ENCODE measurements at regions not wholly inside any gene's neighbourhood (a gene's known extent, or its start where the extent isn't known, plus 50 kb on each side); places are given as distances from the start of the nearest gene placed in this dataset.

- DNase-seq (ENCODE audit: low read depth in 2 of 3, low spot score in 1 of 3), result no peak
Measured at GRCh38 chr3:22106213-22106896, 355.3 kb upstream of the ZNF385D start.

- no peak for DNase-seq (ENCODE audit: low read depth in 2 of 3, low spot score in 1 of 3)
Measured at GRCh38 chr3:22111226-22111625, 360.2 kb upstream of the ZNF385D start.

GRCh38 chr3:22113453-22113852 lies 362.4 kb upstream of the ZNF385D start:
- no peak for DNase-seq (ENCODE audit: low read depth in 2 of 3, low spot score in 1 of 3)

GRCh38 chr3:22115581-22115980 lies 364.6 kb upstream of the ZNF385D start:
- DNase-seq (ENCODE audit: low read depth in 2 of 3, low spot score in 1 of 3), result no peak

- DNase-seq (ENCODE audit: low read depth in 2 of 3, low spot score in 1 of 3), result no peak
Measured at GRCh38 chr3:22117091-22117490, 366.1 kb upstream of the ZNF385D start.

- no peak for DNase-seq (ENCODE audit: low read depth in 2 of 3, low spot score in 1 of 3)
Measured at GRCh38 chr3:22117751-22118346, 366.8 kb upstream of the ZNF385D start.

DNA sequence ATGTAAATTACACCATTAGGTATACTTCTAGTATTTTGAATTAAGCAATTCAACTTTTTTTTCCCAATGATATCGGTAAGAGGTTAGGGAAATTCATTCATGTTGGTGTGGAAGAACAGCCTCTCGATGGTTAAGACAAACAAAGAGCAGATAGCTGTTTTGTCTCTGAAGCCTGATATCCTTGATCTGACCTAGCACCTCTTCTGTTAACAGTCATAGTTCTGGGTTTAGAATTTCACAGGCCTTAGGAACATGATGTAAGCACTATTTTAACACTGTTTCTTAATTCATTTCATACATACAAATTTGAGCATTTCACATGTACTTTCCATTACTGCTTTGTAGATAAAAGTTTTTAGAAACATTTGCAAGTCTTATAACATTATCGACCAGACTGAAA lies 367.5 kb upstream of the ZNF385D start:
- DNase-seq (ENCODE audit: low read depth in 2 of 3, low spot score in 1 of 3), result no peak

DNA sequence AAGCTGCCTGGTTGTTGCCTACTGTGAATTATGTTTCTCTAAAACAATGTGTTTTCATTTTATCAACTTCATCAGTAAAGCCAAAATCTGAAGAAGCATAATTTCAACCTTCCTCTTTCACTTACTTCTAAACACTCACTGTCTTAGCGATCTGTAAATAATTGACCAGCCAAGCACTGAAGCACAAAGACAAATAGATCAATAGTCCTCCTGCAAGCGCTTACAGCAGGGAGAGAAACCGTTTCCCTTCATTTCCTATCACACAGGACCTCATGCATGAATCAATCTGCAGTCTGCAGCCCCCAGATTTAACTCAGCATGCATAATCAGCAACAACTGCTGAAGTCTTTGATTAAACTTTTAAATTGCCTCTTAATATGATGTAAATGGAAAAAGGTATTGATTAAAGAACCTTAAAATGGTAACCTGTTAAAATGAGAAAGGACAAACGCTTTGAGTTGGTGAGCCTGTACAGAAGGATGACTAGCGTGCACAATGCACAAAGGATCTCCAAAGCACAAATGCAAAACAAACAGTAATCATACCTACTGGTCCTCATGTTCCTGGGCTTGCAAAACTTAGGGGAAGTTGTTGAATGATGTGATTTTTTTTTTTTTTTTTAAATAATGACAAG lies 370.2 kb upstream of the ZNF385D start:
- no peak for DNase-seq (ENCODE audit: low read depth in 2 of 3, low spot score in 1 of 3)

DNA sequence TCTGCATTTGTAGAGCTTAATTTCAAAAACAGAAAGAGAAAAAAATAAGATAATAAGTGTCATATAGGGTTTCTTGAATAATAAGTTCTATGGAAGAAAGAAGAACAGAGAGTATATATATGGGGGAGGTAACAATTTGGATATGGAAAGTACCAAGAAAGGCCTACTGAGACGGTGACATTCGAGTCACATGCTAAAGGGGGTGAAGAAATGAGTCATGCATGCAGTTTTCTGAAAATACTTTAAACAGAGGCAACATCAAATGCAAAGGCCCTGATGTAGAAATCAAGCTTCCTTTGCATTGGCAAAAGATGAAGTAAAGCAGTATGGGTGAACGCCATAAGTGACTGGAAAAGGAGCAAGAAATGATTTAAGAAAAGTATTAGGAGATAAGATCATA lies 371.6 kb upstream of the ZNF385D start:
- DNase-seq (ENCODE audit: low read depth in 2 of 3, low spot score in 1 of 3), result no peak

GRCh38 chr3:22129101-22129500 lies 378.1 kb upstream of the ZNF385D start:
- DNase-seq (ENCODE audit: low read depth in 2 of 3, low spot score in 1 of 3), result no peak

GRCh38 chr3:22141769-22142168 lies 390.8 kb upstream of the ZNF385D start:
- no peak for DNase-seq (ENCODE audit: low read depth in 2 of 3, low spot score in 1 of 3)

- no peak for DNase-seq (ENCODE audit: low read depth in 2 of 3, low spot score in 1 of 3)
Measured at GRCh38 chr3:22147161-22147560, 396.2 kb upstream of the ZNF385D start.

GRCh38 chr3:22156868-22157267 lies 405.9 kb upstream of the ZNF385D start:
- DNase-seq (ENCODE audit: low read depth in 2 of 3, low spot score in 1 of 3), result no peak

GRCh38 chr3:22157848-22158247 lies 406.8 kb upstream of the ZNF385D start:
- no peak for DNase-seq (ENCODE audit: low read depth in 2 of 3, low spot score in 1 of 3)

- DNase-seq (ENCODE audit: low read depth in 2 of 3, low spot score in 1 of 3), result no peak
Measured at GRCh38 chr3:22159004-22159695, 408.1 kb upstream of the ZNF385D start.

GRCh38 chr3:22161315-22161714 lies 410.3 kb upstream of the ZNF385D start:
- DNase-seq (ENCODE audit: low read depth in 2 of 3, low spot score in 1 of 3), result no peak

DNA sequence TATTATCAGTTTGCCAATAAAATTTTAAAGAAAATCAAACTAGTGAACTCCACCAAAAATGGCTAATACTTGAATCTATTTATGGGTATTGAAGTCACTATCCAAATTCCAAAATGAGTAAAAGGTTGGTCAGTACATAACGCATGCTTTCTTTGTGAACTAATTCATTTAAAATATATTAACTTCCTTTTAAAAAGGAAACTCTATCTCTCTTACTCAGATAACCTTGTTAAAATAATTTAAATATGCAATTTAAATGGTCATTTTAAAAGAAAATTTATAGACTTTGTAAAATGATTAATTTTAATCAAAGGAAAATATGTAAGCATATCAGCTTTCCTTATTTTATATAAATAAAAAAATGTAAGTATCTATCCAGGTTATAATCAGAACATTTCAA lies 419.4 kb upstream of the ZNF385D start:
- no peak for DNase-seq (ENCODE audit: low read depth in 2 of 3, low spot score in 1 of 3)

DNA sequence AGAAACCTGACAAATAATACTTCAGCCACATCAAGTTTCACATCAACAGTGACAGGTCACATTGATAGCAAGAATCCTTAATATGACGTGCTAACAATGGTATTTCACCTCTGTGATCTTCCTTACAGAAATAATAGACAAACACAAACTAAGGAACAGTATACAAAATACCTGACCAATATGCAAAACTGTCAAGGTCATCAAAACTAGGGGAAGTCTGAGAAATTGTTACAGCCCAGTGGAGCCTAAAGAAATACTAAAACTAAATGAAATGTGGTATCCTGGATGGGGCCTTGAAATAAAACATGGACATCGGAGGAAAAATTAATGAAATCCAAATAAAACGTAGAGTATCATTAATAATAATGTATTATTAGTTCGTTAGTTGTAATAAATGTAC lies 422.0 kb upstream of the ZNF385D start:
- DNase-seq (ENCODE audit: low read depth in 2 of 3, low spot score in 1 of 3), result no peak

DNA sequence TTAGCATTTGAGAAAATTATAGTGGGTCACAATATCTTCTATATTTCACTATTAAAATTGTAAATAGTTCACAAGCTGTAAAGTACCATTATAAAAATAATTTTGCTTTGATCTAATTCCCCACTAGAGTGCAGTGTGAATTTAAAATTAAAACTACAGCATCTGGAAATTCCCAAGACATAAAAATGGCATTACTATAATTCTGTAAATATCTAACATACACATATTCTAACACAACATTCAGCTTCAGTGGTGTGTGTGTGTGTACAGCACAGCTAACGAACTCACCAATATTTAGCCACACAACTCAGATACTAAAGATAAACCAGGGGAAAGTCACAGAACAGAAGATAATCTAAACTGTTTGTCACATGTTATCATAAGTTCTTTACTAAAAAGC lies 424.9 kb upstream of the ZNF385D start:
- DNase-seq (ENCODE audit: low read depth in 2 of 3, low spot score in 1 of 3), result no peak

DNA sequence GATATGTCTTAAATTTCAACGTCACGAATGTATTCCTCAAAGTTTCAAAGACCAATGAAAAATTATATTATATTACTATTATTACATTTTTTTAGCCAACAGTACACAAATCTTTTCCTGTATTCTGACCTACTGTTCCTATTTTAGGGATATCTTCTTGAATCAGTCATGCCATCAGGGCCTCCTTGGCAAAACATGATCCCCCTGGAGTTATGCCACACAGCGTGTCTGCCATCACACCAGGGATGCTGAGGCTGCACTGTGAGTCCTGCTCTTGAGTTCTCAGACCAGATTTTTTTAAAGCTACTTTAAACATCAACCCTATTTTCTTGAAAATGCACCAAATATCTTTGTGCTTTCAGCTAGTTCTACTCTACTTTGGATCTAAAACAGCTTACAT lies 425.9 kb upstream of the ZNF385D start:
- no peak for DNase-seq (ENCODE audit: low read depth in 2 of 3, low spot score in 1 of 3)

GRCh38 chr3:22189616-22190015 lies 438.6 kb upstream of the ZNF385D start:
- no peak for DNase-seq (ENCODE audit: low read depth in 2 of 3, low spot score in 1 of 3)

DNA sequence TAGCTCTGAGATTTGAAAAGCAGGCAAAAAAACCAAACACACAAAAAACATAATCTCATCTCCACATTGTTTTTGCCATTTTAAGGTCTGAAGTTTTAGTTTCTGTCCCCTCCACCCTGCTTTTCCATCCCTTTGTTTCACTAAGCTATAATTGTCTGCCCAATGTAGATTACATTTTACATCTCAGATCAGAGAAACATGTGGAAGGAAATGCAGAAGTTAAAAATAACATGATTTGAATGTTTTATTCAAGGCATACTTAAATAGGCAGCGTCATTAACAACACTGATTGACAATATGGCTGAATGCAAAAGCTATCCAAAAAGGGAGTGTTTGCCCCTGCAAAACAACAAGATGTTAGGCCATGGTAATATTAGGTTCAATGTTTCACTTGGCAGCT lies 448.1 kb upstream of the ZNF385D start:
- DNase-seq (ENCODE audit: low read depth in 2 of 3, low spot score in 1 of 3), result no peak

All from stimulated activated CD4-positive, alpha-beta T cell treated with anti-CD3 and anti-CD28 coated beads, Interleukin-12 subunit alpha, Interleukin-12 subunit beta, amount 100 ng/mL, for 48 hours (primary cell).